Upper lobe of left lung (tissue), 4 donors: ENCODE measurements at regions not wholly inside any gene's neighbourhood (a gene's known extent, or its start where the extent isn't known, plus 50 kb on each side); places are given as distances from the start of the nearest gene placed in this dataset.

ENCODE experiments used
- POLR2A ChIP-seq, 4 donors: fragments of 450-650 bp; IDR thresholded peaks; one replicate each; pipeline ENCODE4 v1.5.1; 2016 to 2017; ENCODE audit warnings: antibody characterized with exemption in 4 of 4, mild to moderate bottlenecking in 2 of 4
- TF ChIP-seq, protein P1 (sequence below), 6 experiments: fragments of 450-650 bp in 4 of 6; fragments of 200-600 bp in 2 of 6; sonication (generic) in 2 of 6; IDR thresholded peaks; one replicate each; pipeline ENCODE4 v1.5.1; 2016 to 2019; ENCODE audit warnings: antibody characterized with exemption in 6 of 6

DNA sequence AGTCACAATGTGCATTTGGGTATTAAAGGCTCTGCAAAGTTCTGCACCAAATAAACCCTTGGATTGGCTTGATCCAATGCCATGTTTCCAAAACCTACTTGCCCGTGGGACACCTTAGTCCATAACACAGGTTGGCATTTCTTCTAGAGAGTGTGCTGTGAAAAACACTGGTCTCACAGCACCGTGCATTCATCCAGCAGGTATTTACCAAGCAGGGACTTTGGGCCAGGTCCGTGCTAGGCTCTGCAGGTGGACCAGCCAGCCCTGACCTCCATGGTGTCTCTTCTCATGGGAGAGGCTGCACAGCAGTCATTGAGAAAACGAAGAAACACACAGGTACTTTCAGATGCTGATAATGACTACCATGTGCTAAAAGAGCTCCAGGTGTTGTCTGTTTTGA, 112.6 kb downstream of the CDH26 start:
- TF ChIP-seq POLR2A (IDR thresholded peaks at IDR 0.05): no peak
- TF ChIP-seq, protein P1, sequence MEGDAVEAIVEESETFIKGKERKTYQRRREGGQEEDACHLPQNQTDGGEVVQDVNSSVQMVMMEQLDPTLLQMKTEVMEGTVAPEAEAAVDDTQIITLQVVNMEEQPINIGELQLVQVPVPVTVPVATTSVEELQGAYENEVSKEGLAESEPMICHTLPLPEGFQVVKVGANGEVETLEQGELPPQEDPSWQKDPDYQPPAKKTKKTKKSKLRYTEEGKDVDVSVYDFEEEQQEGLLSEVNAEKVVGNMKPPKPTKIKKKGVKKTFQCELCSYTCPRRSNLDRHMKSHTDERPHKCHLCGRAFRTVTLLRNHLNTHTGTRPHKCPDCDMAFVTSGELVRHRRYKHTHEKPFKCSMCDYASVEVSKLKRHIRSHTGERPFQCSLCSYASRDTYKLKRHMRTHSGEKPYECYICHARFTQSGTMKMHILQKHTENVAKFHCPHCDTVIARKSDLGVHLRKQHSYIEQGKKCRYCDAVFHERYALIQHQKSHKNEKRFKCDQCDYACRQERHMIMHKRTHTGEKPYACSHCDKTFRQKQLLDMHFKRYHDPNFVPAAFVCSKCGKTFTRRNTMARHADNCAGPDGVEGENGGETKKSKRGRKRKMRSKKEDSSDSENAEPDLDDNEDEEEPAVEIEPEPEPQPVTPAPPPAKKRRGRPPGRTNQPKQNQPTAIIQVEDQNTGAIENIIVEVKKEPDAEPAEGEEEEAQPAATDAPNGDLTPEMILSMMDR (IDR thresholded peaks at IDR 0.05): no peak
